GM21381 (cell line): ENCODE measurements at regions not wholly inside any gene's neighbourhood (a gene's known extent, or its start where the extent isn't known, plus 50 kb on each side); places are given as distances from the start of the nearest gene placed in this dataset.
"Not testable (repeated sequence)": the region's sequence is repeated elsewhere in the genome, so short reads cannot be mapped to it uniquely, and the experiment has no call there.

ENCODE experiments used
- ATAC-seq: cut with Tn5 transposase; IDR thresholded peaks from one replicate; pipeline ENCODE4 v1.9.1; 2021; ENCODE audit warnings: mild to moderate bottlenecking, moderate library complexity; ENCODE audit not compliant: unreplicated experiment

DNA sequence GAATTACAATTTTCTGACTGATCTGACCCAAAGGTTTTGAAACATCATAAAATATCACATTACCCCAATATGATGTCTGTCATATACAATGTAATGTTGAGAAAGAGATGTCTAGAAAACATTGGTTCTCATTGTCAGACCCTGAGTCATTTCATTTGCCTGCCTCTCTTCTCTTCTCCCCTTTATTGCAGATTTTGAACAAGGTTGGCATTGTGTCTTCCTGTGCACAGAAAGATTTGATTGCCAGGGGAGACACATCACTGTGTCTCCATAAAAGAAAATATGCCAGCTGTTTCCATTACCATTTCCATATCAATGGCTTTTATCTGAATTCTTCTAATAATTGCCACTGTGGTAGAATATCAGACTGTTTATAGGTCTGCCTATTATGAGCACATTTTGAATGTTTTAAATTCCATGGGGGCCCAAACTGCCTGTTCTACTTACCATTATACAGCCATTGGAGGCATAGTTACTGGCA, 65.6 kb downstream of the IFI44 start:
- ATAC-seq, result no peak

DNA sequence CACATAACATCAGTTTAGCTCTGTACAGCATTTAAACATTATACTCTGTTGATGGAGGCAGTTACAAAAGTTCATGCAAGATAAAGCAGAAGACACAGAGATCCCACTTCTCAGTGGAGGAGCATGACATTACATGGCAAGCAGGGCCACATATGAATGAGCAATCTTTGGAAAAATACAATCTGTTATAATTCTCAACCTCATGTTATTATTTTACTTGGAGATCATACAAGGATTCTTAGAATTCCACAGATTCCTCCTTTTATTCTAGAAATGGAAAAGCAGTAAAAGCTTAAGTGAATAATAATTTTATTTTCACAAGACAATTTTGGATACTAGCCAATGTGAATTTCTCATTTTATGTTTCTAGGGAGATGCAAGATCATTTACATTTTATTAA, 66.6 kb downstream of the IFI44 start:
- ATAC-seq, result no peak

DNA sequence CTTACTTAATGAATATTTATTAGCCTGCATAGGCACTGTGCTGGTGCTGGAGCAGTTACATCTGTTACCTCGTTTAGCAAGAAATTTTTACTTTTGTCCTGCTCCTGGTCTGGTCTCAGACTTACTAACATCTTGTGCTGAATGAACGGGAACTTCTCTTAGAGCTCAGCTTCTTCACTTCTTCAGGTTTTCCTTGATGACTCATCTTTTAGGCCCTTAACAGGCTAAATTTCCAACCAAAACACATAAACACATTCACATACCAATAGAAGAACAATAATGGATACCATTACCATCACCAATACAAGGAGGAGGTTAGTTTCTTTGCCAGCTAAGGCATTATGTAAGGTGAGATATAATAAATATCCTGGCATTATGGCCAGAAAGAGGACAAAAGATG, 68.9 kb downstream of the IFI44 start:
- no peak for ATAC-seq

DNA sequence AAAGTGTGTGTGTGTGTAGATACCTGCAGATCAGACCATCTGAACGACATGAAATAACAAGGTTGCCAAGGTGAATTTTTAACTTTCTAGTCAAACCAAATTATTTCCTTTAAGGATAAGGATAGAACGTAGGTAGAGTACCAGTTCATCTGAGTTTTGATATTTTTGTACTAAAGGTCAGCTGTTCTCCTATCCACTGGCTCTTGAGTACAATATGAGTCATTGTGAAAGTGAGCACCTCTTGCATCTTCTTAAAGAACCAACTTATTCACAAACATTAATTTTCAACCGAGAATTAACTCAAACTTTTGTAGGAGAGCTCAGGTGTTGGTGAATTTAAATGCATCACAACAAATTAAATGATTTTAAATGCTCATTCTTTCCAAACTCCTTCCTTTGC, 71.5 kb downstream of the IFI44 start:
- ATAC-seq, result no peak

DNA sequence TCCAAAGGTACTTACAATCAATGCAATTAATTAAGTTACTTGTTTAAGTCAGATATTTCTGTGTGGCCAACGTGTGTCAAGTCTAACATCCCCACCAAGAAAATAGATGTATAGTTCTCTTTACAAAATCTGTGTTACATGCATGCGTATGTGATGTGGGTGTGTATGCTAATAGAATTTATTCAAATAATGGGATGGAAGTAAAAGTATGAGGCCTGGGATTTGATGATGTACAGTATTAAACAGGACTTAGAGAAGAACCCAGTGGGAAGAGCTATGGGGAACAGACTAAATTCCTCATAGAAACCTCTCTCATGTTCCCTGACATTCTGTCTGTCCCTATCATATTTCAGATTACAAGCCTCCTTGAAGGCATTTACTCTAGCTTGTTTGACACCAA, 72.5 kb downstream of the IFI44 start:
- no peak for ATAC-seq

DNA sequence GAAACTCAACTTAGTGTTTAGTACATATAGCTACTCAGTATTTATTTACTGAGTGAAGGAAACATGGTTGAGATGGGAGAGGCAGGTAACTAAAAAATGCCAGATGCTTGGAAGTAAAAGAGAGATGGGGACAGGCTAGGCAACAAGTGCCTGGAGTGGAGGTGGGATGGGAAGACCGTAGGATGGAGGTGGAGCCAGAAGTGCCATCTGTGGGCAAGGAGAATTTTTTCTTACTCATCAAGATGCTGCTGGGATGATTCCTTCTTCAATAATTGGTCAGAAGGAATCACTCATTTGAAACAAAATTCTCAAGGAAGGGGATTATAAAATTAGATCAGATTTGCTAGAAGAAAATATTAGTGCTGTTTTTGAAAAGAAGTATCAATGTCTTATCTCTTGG, 72.9 kb downstream of the IFI44 start:
- ATAC-seq, result no peak

DNA sequence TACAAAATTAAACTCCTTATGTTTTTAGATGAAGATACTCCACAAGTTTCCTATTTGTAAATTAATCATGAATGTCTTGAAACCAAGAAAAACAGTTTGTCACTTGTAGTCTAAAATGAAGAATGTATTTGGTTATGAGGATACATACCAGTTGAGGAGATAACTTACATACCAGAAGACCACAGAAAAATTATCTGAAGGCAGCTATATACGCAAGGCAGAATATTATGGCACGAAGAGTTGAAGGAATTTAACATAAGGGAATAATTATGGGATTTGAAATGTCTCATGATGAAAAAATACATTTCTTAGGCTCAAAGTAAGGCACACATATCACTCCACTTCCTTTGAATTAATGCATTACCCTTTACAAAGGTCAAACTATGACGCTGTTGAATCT, 73.3 kb downstream of the IFI44 start:
- no peak for ATAC-seq

DNA sequence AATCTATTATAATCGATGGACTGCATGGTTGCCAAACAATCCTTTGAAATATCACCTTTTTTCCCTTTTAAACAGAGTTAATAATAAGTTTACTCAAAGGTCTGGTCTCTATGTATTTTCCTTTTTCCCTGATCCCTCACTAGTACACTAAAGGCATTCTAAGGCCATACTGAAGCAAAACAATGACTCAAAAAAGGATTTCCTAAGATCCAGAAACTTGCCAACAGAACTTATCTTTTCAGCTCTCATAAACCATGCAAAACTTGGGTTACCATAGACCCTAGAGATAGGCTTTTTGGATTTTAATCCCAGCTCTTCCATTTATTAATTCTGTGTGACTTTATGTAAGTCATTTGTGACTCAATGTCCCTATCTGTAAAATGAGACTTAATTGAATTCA, 77.1 kb downstream of the IFI44 start:
- ATAC-seq, result no peak

DNA sequence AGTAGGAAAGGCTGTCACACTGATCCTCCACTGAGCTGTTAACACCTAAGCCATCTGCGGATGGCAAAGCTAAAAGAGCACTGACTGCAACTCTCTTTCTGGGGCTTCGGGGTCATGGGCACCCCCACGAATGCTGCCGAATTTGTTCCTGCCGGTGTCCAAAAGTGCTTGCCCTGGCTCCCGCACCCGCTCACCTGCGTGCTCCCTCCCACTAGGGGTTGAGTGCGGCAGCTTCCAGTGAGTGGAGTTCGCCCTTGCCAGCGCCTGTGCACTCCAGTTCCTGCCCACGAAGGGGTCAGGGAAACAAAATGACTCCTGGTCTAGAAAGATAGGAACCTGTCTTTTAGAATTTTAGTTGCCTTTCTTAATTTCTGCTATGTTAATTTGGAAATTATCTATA, 78.7 kb downstream of the IFI44 start:
- ATAC-seq, result no peak

DNA sequence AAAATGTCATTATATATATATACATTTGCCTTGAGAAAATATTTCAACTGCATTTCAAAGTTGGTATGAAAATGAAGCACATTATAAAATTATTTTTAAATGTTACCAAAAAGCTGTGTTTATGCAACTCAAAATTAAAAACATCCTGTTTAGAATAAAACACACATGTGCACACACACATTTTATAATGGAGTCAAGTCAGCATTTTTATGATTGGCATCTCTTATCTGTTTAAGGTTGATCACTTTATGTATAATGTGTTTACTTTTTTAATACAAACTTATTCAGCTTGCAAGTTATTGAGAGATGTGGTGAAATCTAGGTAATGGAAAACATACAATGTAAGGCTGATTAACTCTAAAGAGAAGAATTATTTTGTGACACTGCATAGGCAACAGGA, 80.4 kb downstream of the IFI44 start:
- no peak for ATAC-seq

DNA sequence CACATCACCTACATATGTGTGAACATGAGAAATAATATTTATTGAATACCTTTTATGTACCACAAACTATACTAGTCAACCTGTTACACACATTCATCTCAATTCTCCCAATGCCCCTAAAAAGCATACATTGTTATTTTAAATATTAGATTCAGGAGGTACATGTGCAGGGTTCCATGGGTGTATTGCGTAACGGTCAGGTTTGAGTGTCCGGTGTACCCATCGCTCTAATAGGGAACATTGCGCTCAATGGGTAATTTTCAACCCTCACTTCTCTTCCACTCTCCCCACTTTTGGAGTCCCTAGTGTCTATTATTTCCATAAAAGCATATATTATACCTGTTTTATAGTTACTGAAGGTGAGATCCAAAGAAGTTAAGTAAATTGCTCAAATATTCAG, 82.0 kb downstream of the IFI44 start:
- ATAC-seq, result no peak

DNA sequence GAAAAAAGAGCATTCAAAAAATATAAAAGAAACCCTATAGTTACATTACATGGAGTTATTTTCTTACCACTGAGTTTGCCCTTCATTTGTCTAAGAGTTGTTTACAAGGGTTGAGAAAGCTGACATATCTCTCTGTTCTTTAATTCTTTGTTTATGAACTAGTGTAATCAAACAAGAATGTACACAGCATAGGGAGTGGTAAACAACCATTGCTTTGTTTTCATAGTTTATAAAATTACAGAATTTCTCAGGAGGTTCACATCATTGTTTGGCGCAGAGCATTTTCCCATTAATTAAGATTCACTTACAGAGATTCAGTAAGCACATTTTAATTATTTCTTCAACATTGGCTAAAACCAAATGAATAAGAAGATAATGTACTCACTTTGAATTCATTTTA, 87.6 kb downstream of the IFI44 start:
- ATAC-seq, result no peak

DNA sequence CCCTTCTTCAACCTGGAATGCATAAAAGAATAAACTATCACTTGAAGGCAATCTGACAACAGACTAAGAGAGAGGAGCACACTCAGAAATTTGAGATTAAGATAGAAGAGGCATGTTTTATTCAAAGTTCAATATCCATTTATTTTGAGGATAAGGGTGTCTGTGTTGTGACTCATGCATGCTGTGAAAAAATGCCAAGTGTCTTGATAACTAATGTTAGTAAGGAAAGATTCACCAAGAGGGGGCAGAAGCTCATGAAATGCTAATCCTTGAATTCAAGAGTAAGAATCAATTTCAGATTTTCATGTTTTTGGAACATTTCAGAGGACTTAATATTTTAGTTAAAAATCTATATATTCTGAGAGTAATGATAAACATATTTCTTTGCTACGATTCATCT, 94.0 kb downstream of the IFI44 start:
- no peak for ATAC-seq

DNA sequence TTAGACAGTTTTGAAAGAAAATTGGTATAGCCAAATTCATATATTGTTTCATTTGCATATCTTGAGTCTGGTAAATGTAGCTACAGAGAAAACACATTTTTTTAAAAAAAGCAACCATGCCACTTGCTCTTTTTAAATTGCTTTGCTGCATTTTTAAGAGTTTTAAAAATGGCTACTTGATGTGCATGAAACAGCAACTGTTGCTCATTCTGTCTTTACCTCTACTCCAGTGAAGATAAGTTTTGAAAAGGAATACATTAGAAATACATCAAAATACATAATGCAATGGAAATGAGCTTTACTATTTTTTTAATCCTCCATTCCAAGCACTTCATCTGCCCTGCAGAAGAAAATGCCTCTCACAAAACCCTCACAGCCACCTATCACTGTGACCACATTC, 95.5 kb downstream of the IFI44 start:
- no peak for ATAC-seq

DNA sequence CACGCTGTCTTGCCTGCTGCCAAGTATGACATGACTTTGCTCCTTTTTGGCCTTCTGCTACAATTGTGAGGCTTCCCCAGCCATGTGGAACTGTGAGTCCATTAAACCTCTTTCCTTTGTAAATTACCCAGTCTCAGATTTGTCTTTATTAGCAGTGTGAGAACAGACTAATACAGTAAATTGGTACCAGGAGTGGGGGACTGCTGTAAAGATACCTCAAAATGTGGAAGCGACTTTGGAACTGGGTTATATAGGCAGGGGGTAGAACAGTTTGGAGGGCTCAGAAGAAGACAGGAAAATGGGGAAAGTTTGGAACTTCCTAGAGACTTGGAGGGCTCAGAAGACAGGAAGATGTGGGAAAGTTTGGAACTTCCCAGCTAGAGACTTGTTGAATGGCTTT, 104.0 kb downstream of the IFI44 start:
- not testable (repeated sequence) for ATAC-seq

DNA sequence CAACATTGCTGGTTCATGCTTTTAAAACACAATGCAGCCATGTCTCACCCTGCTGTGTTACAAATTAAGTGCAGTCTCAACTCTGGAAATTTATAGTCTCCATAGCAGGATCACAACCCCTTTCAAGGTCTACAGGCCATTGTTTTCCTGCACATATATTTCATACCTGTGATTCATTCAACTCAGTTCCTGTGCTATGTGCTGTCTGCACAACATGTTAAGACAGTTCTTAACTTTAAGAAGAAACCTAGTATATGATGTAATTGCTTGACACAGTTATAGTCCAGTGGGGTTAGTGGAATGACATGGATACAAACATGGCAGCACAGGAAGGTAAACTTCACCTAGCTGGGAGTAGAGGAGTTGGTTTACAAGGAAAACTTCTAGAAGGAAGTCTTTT, 106.4 kb downstream of the IFI44 start:
- no peak for ATAC-seq

DNA sequence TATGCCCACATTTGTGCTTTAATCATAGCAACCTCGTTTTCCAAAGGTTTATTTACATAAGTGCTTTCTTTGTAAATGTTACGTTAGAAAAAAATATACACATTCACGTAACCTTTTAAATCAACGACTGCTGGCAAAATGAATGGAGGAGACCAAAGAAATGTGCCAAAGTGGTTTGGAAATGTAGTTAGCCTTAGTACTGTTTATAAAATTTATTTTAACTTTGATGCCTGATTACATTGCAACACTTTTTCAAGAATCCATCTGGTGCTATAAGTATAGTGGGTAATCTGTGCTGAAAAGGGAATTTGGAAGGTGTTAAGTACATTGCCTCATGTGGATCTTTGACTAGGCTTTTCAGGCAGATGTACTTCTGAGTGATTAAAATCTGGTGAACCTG, 108.9 kb downstream of the IFI44 start:
- ATAC-seq, result no peak

DNA sequence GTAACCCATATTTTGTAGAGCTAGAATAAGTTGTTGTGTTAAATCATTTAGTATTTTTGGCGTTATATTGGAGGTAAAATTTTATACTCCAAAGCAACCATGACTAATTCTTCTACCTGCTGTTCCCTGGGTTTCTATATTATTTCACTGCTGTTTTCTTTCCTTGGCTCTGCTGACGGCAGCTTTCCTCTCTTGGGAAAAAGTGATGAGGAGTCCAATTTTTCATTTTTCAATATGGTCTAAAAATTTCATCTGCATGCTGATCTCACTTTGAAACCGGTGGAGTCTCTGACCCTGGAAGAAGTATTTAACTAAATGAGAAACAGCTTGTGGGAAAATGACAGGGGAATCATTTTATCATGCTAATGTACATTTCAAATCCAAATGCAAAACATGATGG, 110.2 kb downstream of the IFI44 start:
- ATAC-seq, result no peak

DNA sequence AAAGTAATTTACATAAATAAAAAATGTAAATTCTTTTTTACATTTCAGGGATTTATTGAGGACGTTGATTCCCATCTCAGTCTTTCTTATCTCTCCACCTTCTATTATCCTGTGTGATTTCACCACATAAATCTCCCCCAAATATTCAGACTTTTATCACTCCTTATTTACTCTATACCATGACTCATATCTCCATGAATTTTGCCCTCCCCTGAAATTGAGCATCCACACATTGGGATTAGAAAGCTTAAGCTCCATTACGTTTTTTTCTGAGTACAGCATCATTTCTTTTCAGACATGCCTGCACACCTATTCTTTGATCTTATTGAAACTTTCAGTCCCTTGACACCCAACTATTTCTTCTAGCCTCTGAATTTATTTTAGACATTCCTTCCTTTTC, 111.2 kb downstream of the IFI44 start:
- ATAC-seq, result no peak

DNA sequence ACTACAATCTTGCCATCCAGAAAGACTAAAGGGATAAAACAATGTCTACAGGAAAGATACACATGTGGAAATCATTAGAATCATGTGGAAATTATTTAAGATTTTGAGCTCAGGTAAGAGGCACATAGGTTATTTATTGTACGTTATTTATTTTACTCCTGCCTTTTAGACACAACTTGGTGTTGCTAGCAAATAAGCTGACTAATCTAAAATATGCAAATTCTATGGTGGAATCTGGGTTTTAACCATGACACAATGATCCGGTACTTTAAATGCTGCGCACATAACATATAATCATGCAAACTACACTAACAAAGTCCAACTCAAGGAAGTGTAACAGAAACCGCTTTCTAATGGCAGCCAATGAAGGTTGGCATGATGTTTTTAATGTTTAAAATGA, 112.5 kb downstream of the IFI44 start:
- ATAC-seq, result no peak

DNA sequence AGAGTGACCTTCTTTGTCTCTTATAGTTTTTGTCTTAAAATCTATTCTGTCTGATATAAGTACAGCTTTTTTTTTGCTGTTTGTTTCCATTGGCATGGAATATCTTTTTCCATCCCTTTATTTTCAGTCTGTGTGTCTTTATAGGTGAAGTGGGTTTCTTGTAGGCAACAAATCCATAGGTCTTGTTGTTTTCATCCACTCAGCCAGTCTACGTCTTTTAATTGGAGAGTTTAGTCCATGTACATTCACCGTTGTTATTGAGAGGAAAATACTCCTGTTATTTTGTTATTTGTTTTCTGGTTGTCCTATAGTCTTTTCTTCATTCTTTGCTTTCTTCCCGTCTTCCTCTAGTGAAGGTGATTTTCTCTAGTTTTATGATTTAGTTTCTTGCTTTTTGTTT, 115.9 kb downstream of the IFI44 start:
- no peak for ATAC-seq

DNA sequence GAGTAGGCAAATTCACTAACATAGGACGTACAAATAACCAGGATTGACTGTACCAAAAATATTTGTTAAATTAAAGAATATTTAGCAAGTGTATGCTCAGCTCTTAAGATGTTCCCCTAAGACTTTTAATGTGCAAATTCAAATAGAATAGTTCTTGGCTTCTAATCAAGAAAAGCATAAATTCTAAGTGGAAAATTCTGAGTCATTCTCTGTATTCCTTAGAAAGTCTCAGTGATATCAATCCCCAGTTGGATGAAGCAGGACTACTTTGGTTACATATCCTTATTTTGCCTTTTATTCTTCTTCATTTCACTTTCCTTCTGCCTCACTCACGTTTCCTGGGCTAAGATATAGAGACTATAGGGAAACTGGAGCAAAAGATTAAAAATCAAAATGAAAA, 130.2 kb downstream of the IFI44 start:
- ATAC-seq, result no peak

DNA sequence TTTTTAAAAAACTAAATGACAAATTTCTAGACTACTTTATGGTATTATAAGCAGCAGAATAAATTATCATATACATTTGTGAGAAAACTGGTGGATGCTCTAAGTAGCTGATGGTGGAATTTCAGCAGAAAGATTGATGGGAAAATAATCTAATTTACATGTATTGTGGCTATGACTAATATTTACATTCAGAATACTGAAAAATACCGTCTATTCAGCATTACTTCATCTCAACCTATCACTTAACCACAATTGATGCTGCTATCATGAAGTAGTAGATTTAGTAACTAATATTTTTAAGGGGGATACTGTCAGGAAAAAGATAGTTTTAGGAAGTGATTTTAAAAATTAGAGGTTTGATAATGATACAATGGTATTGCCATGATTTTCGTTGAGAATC, 137.9 kb downstream of the IFI44 start:
- no peak for ATAC-seq

DNA sequence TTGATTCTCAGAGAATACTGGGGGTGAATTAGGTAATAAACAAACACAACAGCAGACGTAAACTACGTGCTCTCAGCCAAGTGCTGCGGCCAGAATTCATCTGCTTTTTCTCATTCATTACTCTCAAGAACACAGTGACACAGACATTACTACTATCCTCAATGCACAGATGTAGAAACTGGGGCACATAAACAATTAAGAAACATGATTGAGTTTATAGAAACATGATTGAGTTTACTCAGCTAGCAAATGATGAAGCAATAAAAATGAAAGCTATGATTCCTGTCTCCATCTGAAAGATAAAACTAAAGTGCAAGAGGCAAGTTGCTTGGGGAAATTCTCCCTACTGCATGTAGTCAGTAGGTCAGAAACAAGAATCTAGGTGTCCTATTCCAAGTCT, 140.5 kb downstream of the IFI44 start:
- no peak for ATAC-seq
